Astrocyte (in vitro differentiated cells and primary cell): ENCODE measurements at regions not wholly inside any gene's neighbourhood (a gene's known extent, or its start where the extent isn't known, plus 50 kb on each side); places are given as distances from the start of the nearest gene placed in this dataset.

Experiments
- DNase-seq: peaks from one replicate; pipeline ENCODE4 v3.0.0-alpha.2; 2010; ENCODE audit warnings: low read depth
- FAIRE-seq: peaks from 2 replicates; lab custom pipeline; 2011; peaks lifted over from hg19 to GRCh38; lab: Jason Lieb, UNC
- H2AFZ ChIP-seq: 2 replicates; pipeline ENCODE4 v1.6.0; 2012; ENCODE audit warnings: low read depth, low read length, inconsistent platforms
- H3K27ac ChIP-seq: 2 replicates; pipeline ENCODE4 v1.5.1; 2011; ENCODE audit warnings: low read depth, low read length, inconsistent platforms
- H3K27me3 ChIP-seq: 2 replicates; pipeline ENCODE4 v1.6.0; 2011; ENCODE audit warnings: low read length, inconsistent platforms; ENCODE audit not compliant: insufficient read depth
- H3K36me3 ChIP-seq: 2 replicates; pipeline ENCODE4 v1.5.1; 2011; ENCODE audit warnings: low read length, inconsistent platforms; ENCODE audit not compliant: insufficient read depth
- H3K4me1 ChIP-seq: 2 replicates; pipeline ENCODE4 v1.5.1; 2011; ENCODE audit warnings: low read length, inconsistent platforms; ENCODE audit not compliant: insufficient read depth
- H3K4me2 ChIP-seq: 2 replicates; pipeline ENCODE4 v1.6.0; 2012; ENCODE audit warnings: low read length, inconsistent platforms
- H3K4me3 ChIP-seq: 2 replicates; pipeline ENCODE4 v1.5.1; 2011; ENCODE audit warnings: low read depth, mild to moderate bottlenecking, low read length, inconsistent platforms; ENCODE audit not compliant: insufficient read depth
- H3K79me2 ChIP-seq: 2 replicates; pipeline ENCODE4 v1.6.0; 2012; ENCODE audit warnings: mild to moderate bottlenecking, low read length, inconsistent platforms; ENCODE audit not compliant: insufficient read depth
- H3K9ac ChIP-seq: 2 replicates; pipeline ENCODE4 v1.6.0; 2012; ENCODE audit warnings: mild to moderate bottlenecking, low read length, inconsistent platforms
- H3K9me3 ChIP-seq: 2 replicates; pipeline ENCODE4 v1.5.1; 2012; ENCODE audit warnings: low read depth, mild to moderate bottlenecking, low read length, inconsistent platforms; ENCODE audit not compliant: insufficient read depth
- H4K20me1 ChIP-seq: 2 replicates; pipeline ENCODE4 v1.6.0; 2012; ENCODE audit warnings: low read length, inconsistent platforms; ENCODE audit not compliant: insufficient read depth
- H3K27ac Mint-ChIP-seq: one replicate; pipeline ENCODE4 v1.8.0; 2021; ENCODE audit warnings: mild to moderate bottlenecking, mixed read lengths; ENCODE audit not compliant: unreplicated experiment
- H3K27me3 Mint-ChIP-seq: one replicate; pipeline ENCODE4 v1.8.0; 2021; ENCODE audit warnings: low read depth, mixed read lengths; ENCODE audit not compliant: unreplicated experiment
- H3K36me3 Mint-ChIP-seq: one replicate; pipeline ENCODE4 v1.8.0; 2021; ENCODE audit warnings: low read depth, mixed read lengths; ENCODE audit not compliant: unreplicated experiment
- H3K4me1 Mint-ChIP-seq: one replicate; pipeline ENCODE4 v1.8.0; 2021; ENCODE audit warnings: low read depth, mixed read lengths; ENCODE audit not compliant: unreplicated experiment
- H3K4me3 Mint-ChIP-seq: one replicate; pipeline ENCODE4 v1.8.0; 2021; ENCODE audit warnings: mild to moderate bottlenecking, moderate library complexity, mixed read lengths; ENCODE audit not compliant: unreplicated experiment
- H3K9me3 Mint-ChIP-seq: one replicate; pipeline ENCODE4 v1.8.0; 2021; ENCODE audit warnings: mild to moderate bottlenecking, mixed read lengths; ENCODE audit not compliant: unreplicated experiment
- EZH2 ChIP-seq: IDR thresholded peaks from 2 replicates; pipeline ENCODE4 v1.6.1; 2012; ENCODE audit warnings: mild to moderate bottlenecking, low read length, inconsistent platforms; ENCODE audit not compliant: insufficient read depth
- TF ChIP-seq, protein P1 (sequence below): IDR thresholded peaks from 2 replicates; pipeline ENCODE4 v1.5.1; 2011; ENCODE audit warnings: low read depth, mild to moderate bottlenecking, inconsistent platforms, low read length, moderate library complexity; ENCODE audit not compliant: insufficient read depth

GRCh38 chr5:63812693-63813092 lies 149.6 kb downstream of the HTR1A start:
- no peaks in the 10 kb centered on the region for H3K27me3 Mint-ChIP-seq
- H3K27ac ChIP-seq, result no peak overlapping the region
- no peaks in the 10 kb centered on the region for H3K27me3 ChIP-seq
- peaks cover 11% of the 10 kb centered on the region for H3K9me3 Mint-ChIP-seq
- no peak overlapping the region for H2AFZ ChIP-seq
- H3K9ac ChIP-seq, result no peak overlapping the region
- no peaks in the 10 kb centered on the region for H3K36me3 ChIP-seq
- H4K20me1 ChIP-seq, result no peaks in the 10 kb centered on the region
- FAIRE-seq (no peak), DNase-seq (no peak)
- H3K4me1 Mint-ChIP-seq, result no peaks in the 10 kb centered on the region
- no peak for TF ChIP-seq EZH2
- TF ChIP-seq, protein P1, sequence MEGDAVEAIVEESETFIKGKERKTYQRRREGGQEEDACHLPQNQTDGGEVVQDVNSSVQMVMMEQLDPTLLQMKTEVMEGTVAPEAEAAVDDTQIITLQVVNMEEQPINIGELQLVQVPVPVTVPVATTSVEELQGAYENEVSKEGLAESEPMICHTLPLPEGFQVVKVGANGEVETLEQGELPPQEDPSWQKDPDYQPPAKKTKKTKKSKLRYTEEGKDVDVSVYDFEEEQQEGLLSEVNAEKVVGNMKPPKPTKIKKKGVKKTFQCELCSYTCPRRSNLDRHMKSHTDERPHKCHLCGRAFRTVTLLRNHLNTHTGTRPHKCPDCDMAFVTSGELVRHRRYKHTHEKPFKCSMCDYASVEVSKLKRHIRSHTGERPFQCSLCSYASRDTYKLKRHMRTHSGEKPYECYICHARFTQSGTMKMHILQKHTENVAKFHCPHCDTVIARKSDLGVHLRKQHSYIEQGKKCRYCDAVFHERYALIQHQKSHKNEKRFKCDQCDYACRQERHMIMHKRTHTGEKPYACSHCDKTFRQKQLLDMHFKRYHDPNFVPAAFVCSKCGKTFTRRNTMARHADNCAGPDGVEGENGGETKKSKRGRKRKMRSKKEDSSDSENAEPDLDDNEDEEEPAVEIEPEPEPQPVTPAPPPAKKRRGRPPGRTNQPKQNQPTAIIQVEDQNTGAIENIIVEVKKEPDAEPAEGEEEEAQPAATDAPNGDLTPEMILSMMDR, result no peak
- no peaks in the 10 kb centered on the region for H3K79me2 ChIP-seq
- no peaks in the 10 kb centered on the region for H3K4me1 ChIP-seq
- H3K4me3 ChIP-seq, result no peak overlapping the region
- no peak overlapping the region for H3K4me3 Mint-ChIP-seq
- no peaks in the 10 kb centered on the region for H3K36me3 Mint-ChIP-seq
- H3K9me3 ChIP-seq, result peaks cover 3% of the 10 kb centered on the region
- H3K4me2 ChIP-seq, result no peak overlapping the region
- H3K27ac Mint-ChIP-seq, result no peak overlapping the region

DNA sequence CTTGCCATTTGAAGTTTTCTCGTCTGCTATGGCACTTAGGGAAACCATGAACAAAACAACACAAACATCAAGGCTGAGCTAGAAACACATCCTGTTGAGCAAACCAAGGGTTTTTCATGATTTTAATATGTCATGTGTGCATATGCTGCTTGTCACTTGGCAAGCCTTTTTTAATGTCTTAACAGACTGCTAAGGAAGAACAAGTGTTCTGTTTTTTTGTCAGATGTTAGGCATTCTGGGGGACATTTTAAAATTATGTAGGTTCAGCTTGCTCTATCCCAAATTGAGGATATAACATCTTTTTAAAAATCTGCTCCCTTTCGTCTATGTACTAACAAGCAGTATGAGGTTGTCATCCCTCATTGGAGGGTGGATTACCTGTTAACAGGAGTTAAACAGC lies 150.3 kb downstream of the HTR1A start:
- H3K9me3 Mint-ChIP-seq, result peaks cover 11% of the 10 kb centered on the region
- no peak for FAIRE-seq
- TF ChIP-seq EZH2, result no peak
- TF ChIP-seq, protein P1, result no peak

DNA sequence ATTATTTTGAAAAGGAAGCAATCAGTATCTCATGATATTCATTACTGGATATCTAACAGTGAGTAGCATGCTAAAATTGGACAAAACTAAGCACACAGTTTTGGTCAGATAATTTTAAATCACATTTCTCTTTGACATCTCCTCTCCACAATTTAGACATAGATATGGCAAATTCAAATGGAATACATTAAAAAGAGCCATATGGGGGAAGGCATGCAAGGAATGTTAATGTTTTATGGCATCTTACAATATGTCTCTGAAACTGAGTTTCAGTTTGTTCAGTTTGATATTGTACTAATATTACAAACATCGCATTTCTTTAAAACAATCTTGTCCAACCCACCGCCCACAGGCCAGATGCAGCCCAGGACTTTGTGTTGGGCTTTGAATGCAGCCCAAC lies 151.0 kb downstream of the HTR1A start:
- H3K4me3 Mint-ChIP-seq, result no peak overlapping the region
- no peak overlapping the region for H3K27ac Mint-ChIP-seq
- no peaks in the 10 kb centered on the region for H3K4me1 Mint-ChIP-seq
- Histone ChIP-seq H3K9me3 (peaks cover 3% of the 10 kb centered on the region), H3K9ac (no peak overlapping the region), H3K4me3 (no peak overlapping the region), H2AFZ (no peak overlapping the region), H3K4me1 (no peaks in the 10 kb centered on the region), H3K36me3 (no peaks in the 10 kb centered on the region), H3K27ac (no peak overlapping the region), H3K79me2 (no peaks in the 10 kb centered on the region), H3K4me2 (no peak overlapping the region), H4K20me1 (no peaks in the 10 kb centered on the region), H3K27me3 (no peaks in the 10 kb centered on the region)
- TF ChIP-seq, protein P1, result no peak
- TF ChIP-seq EZH2, result no peak
- no peaks in the 10 kb centered on the region for H3K36me3 Mint-ChIP-seq
- H3K27me3 Mint-ChIP-seq, result no peaks in the 10 kb centered on the region
- H3K9me3 Mint-ChIP-seq, result peaks cover 11% of the 10 kb centered on the region
- FAIRE-seq, result no peak
- DNase-seq, result no peak

More for the DNA sequence above, 150.3 kb downstream of the HTR1A start:
- no peak overlapping the region for H3K9ac ChIP-seq
- Mint-ChIP-seq H3K27ac (no peak overlapping the region), H3K36me3 (no peaks in the 10 kb centered on the region), H3K4me1 (no peaks in the 10 kb centered on the region), H3K27me3 (no peaks in the 10 kb centered on the region), H3K4me3 (no peak overlapping the region)
- H3K4me2 ChIP-seq, result no peak overlapping the region
- no peaks in the 10 kb centered on the region for H3K36me3 ChIP-seq
- H4K20me1 ChIP-seq, result no peaks in the 10 kb centered on the region
- peaks cover 3% of the 10 kb centered on the region for H3K9me3 ChIP-seq
- H3K79me2 ChIP-seq, result no peaks in the 10 kb centered on the region
- no peak overlapping the region for H3K4me3 ChIP-seq
- H3K4me1 ChIP-seq, result no peaks in the 10 kb centered on the region
- DNase-seq, result no peak
- H3K27ac ChIP-seq, result no peak overlapping the region
- no peak overlapping the region for H2AFZ ChIP-seq
- H3K27me3 ChIP-seq, result no peaks in the 10 kb centered on the region
